SJSA1 (cell line): ENCODE measurements at regions not wholly inside any gene's neighbourhood (a gene's known extent, or its start where the extent isn't known, plus 50 kb on each side); places are given as distances from the start of the nearest gene placed in this dataset.
A peak's percentile ranks its signal among the peaks of the same experiment; 100 is the strongest.

ENCODE experiments used
- DNase-seq, 2 experiments: peaks; one replicate each; pipeline ENCODE4 v3.0.0-alpha.2; 2015 to 2020; ENCODE audit warnings: low spot score in 2 of 2, low read depth in 1 of 2
- H3K27ac ChIP-seq: fragments of 250-450 bp; sonication (Bioruptor Pico); 2 replicates; pipeline ENCODE4 v1.5.1; 2020; ENCODE audit warnings: mild to moderate bottlenecking, moderate library complexity
- H3K27me3 ChIP-seq: fragments of 250-450 bp; sonication (Bioruptor Pico); replicated peaks from 2 replicates; pipeline ENCODE4 v1.5.1; 2020; ENCODE audit warnings: mild to moderate bottlenecking, moderate library complexity
- H3K36me3 ChIP-seq: fragments of 250-450 bp; sonication (Bioruptor Pico); 2 replicates; pipeline ENCODE4 v1.5.1; 2020; ENCODE audit warnings: mild to moderate bottlenecking
- H3K4me1 ChIP-seq: fragments of 250-450 bp; sonication (Bioruptor Pico); replicated peaks from 2 replicates; pipeline ENCODE4 v1.6.1; 2021; ENCODE audit warnings: mild to moderate bottlenecking
- H3K4me3 ChIP-seq: fragments of 250-450 bp; sonication (Bioruptor Pico); 2 replicates; pipeline ENCODE4 v1.5.1; 2020; ENCODE audit warnings: mild to moderate bottlenecking
- H3K9me3 ChIP-seq: fragments of 250-450 bp; sonication (Bioruptor Pico); replicated peaks from 2 replicates; pipeline ENCODE4 v1.5.1; 2020; ENCODE audit warnings: mild to moderate bottlenecking

GRCh38 chr15:87268675-87269074 lies 987.9 kb downstream of the NTRK3 start:
- peak overlapping the region; percentile 27 for H3K27ac ChIP-seq
- no peak overlapping the region for H3K4me3 ChIP-seq
- H3K4me1 ChIP-seq: peaks cover 14% of the 10 kb centered on the region
- H3K27me3 ChIP-seq: no peaks in the 10 kb centered on the region
- H3K36me3 ChIP-seq: no peaks in the 10 kb centered on the region
- H3K9me3 ChIP-seq: no peaks in the 10 kb centered on the region
- no peak for DNase-seq

- DNase-seq: peak in 1 of 2 experiments; percentile 15
- Histone ChIP-seq H3K27ac (no peak overlapping the region), H3K36me3 (no peaks in the 10 kb centered on the region), H3K4me1 (peaks cover 14% of the 10 kb centered on the region), H3K9me3 (peaks cover 2% of the 10 kb centered on the region; the same call in 1 of the 2 replicates), H3K27me3 (no peaks in the 10 kb centered on the region), H3K4me3 (no peak overlapping the region)
These were observed 988.7 kb downstream of the NTRK3 start for GRCh38 chr15:87267798-87268197.

DNA sequence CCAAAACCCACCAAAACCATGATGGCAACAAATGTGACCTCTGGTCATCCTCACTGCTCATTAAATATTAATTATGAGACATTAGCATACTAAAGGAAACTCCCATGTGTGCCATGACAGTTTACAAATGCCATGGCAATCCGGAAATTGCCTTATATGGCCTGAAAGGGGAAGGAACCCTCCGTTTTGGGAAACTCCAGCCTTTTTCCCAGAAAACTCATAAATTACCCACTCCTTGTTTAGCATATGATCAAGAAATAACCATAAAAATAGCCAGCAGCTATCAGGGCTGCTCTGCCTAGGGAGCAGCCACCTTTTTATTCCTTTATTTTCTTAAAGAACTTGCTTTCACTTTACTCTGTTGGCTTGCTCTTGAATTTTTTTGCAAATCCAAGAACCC lies 992.7 kb downstream of the NTRK3 start:
- no peaks in the 10 kb centered on the region for H3K36me3 ChIP-seq
- DNase-seq: no peak
- no peak overlapping the region for H3K4me3 ChIP-seq
- H3K27me3 ChIP-seq: no peaks in the 10 kb centered on the region
- H3K4me1 ChIP-seq: peaks cover 6% of the 10 kb centered on the region
- no peak overlapping the region for H3K27ac ChIP-seq
- peaks cover 2% of the 10 kb centered on the region; the same call in 1 of the 2 replicates for H3K9me3 ChIP-seq

GRCh38 chr15:87263296-87263695 lies 993.2 kb downstream of the NTRK3 start:
- no peak overlapping the region for H3K27ac ChIP-seq
- no peak overlapping the region for H3K4me3 ChIP-seq
- no peaks in the 10 kb centered on the region for H3K27me3 ChIP-seq
- peaks cover 2% of the 10 kb centered on the region; the same call in 1 of the 2 replicates for H3K9me3 ChIP-seq
- DNase-seq: no peak
- 0 out of 2 replicates have a peak, but pooled peaks cover 3% of the 10 kb centered on the region for H3K4me1 ChIP-seq
- no peaks in the 10 kb centered on the region for H3K36me3 ChIP-seq

DNA sequence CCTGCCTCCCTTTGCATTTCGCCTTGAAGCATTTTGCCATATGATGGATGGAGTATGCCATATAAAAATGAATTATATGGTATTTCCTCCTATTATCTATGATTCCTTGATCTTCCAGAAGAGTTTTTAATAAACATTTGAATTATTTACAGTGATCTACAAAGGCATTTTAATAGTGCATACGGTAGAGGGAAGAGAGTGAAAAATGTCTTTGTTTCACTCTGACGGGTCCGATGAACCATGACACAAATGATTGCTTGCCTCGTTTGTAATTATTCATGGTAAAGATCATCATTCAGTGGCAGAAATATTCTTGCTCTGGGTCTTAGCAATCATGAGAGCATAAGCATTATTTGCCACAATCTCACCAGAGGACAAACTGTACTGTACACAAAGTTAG lies 1010.9 kb downstream of the NTRK3 start:
- H3K9me3 ChIP-seq: no peaks in the 10 kb centered on the region; the same call in 1 of the 2 replicates
- H3K27me3 ChIP-seq: no peaks in the 10 kb centered on the region
- H3K36me3 ChIP-seq: no peaks in the 10 kb centered on the region
- no peak for DNase-seq
- H3K4me3 ChIP-seq: no peak overlapping the region
- no peak overlapping the region for H3K27ac ChIP-seq
- no peaks in the 10 kb centered on the region for H3K4me1 ChIP-seq

- Histone ChIP-seq H3K4me1 (no peaks in the 10 kb centered on the region), H3K27me3 (no peaks in the 10 kb centered on the region), H3K36me3 (no peaks in the 10 kb centered on the region), H3K9me3 (no peaks in the 10 kb centered on the region; the same call in 1 of the 2 replicates), H3K27ac (no peak overlapping the region), H3K4me3 (no peak overlapping the region)
- DNase-seq: no peak
These were observed 1013.1 kb downstream of the NTRK3 start for GRCh38 chr15:87243474-87243873.

GRCh38 chr15:87239582-87240230 lies 1016.8 kb downstream of the NTRK3 start:
- Histone ChIP-seq H3K4me1 (no peaks in the 10 kb centered on the region), H3K27ac (no peak overlapping the region), H3K9me3 (peaks cover 6% of the 10 kb centered on the region), H3K4me3 (no peak overlapping the region), H3K36me3 (no peaks in the 10 kb centered on the region), H3K27me3 (no peaks in the 10 kb centered on the region)
- DNase-seq: no peak

DNA sequence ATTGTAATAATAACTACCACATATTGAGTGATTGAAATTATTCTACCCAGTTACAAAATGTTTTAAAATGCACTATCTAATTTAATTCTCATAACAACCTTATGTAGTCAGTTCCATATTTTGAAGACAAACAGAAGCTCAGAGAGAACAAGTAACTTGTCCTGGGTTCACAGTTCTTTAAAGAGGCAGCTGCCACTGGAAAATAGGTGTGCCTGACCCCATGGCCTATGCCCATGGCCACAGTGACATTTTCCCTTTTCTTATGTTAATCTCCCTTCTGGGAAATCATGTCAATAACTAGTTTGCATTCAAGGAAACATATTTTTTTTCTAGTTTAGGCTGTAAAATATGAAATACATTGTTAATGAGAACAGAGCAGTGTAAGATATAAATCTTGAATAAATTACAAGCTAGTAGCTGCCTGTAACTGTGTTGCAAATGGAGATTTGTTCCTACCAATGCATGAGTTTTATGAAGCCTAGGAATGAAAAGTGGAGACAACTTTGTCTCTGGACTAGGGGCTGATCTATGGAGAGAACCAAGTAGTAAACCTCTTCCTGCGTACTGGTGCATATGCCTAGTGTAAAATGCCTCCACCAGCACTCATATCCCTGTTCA lies 1018.0 kb downstream of the NTRK3 start:
- DNase-seq: no peak
- H3K27ac ChIP-seq: no peak overlapping the region
- H3K4me3 ChIP-seq: no peak overlapping the region
- no peaks in the 10 kb centered on the region for H3K4me1 ChIP-seq
- no peaks in the 10 kb centered on the region for H3K36me3 ChIP-seq
- H3K9me3 ChIP-seq: peaks cover 6% of the 10 kb centered on the region
- H3K27me3 ChIP-seq: no peaks in the 10 kb centered on the region

GRCh38 chr15:87228460-87228859 lies 1028.1 kb downstream of the NTRK3 start:
- Histone ChIP-seq H3K27ac (no peak overlapping the region), H3K4me1 (no peaks in the 10 kb centered on the region), H3K9me3 (no peaks in the 10 kb centered on the region), H3K4me3 (no peak overlapping the region), H3K27me3 (no peaks in the 10 kb centered on the region), H3K36me3 (no peaks in the 10 kb centered on the region)
- no peak for DNase-seq

- no peaks in the 10 kb centered on the region for H3K27me3 ChIP-seq
- H3K4me3 ChIP-seq: no peak overlapping the region
- H3K27ac ChIP-seq: no peak overlapping the region
- no peaks in the 10 kb centered on the region for H3K9me3 ChIP-seq
- no peak for DNase-seq
- H3K4me1 ChIP-seq: no peaks in the 10 kb centered on the region
- H3K36me3 ChIP-seq: no peaks in the 10 kb centered on the region
These were observed 1028.7 kb downstream of the NTRK3 start for GRCh38 chr15:87227846-87228245.

DNA sequence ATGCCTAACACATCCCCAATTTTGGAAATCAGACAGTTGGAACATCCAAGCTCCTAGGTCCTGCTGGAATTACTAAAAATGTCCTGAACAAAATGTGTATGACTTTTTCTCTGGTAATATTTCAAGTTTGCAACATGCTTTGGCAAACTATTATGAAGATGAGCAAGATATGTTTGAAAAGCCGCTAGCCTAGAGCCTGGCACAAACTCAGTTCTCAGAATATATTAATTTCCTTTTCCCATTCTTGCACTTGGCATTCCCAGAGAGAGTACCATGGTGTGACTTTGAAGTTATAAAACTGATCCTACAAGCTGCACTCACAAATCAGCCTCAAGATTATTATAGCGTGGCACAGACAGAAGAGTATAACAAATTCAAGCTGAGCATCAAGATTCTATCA lies 1031.1 kb downstream of the NTRK3 start:
- DNase-seq: no peak
- Histone ChIP-seq H3K9me3 (no peaks in the 10 kb centered on the region), H3K27me3 (no peaks in the 10 kb centered on the region), H3K4me1 (no peaks in the 10 kb centered on the region), H3K4me3 (no peak overlapping the region), H3K36me3 (no peaks in the 10 kb centered on the region), H3K27ac (no peak overlapping the region)

- H3K27me3 ChIP-seq: no peaks in the 10 kb centered on the region
- H3K27ac ChIP-seq: no peak overlapping the region
- H3K36me3 ChIP-seq: no peaks in the 10 kb centered on the region
- no peak overlapping the region for H3K4me3 ChIP-seq
- H3K4me1 ChIP-seq: no peaks in the 10 kb centered on the region
- H3K9me3 ChIP-seq: no peaks in the 10 kb centered on the region
- no peak for DNase-seq
These were observed 1032.1 kb downstream of the NTRK3 start for GRCh38 chr15:87224404-87224803.

GRCh38 chr15:87219650-87220615 lies 1036.6 kb downstream of the NTRK3 start:
- H3K27ac ChIP-seq: no peak overlapping the region
- H3K9me3 ChIP-seq: no peaks in the 10 kb centered on the region
- H3K36me3 ChIP-seq: no peaks in the 10 kb centered on the region
- DNase-seq: no peak
- H3K4me1 ChIP-seq: no peaks in the 10 kb centered on the region
- no peaks in the 10 kb centered on the region for H3K27me3 ChIP-seq
- no peak overlapping the region for H3K4me3 ChIP-seq

- Histone ChIP-seq H3K36me3 (no peaks in the 10 kb centered on the region), H3K4me3 (no peak overlapping the region), H3K27ac (no peak overlapping the region), H3K27me3 (no peaks in the 10 kb centered on the region), H3K4me1 (no peaks in the 10 kb centered on the region), H3K9me3 (no peaks in the 10 kb centered on the region)
- DNase-seq: no peak
These were observed 1041.4 kb downstream of the NTRK3 start for GRCh38 chr15:87215100-87215499.
